ENCODE measurements at regions not wholly inside any gene's neighbourhood (a gene's known extent, or its start where the extent isn't known, plus 50 kb on each side); places are given as distances from the start of the nearest gene placed in this dataset.

GRCh38 chr10:130438861-130439260, 302.7 kb downstream of the GLRX3 start:
- Histone ChIP-seq H3K4me3 (ENCODE audit: low read length) (no peak overlapping the region), H3K9ac (ENCODE audit: low read length) (no peak overlapping the region), H3K9me3 (ENCODE audit: low read length) (no peaks in the 10 kb centered on the region), H3F3A (ENCODE audit: low read length, unreplicated experiment) (no peaks in the 10 kb centered on the region), H2AFZ (ENCODE audit: low read length) (no peak overlapping the region), H3K9me2 (replicated peaks; ENCODE audit: low read length) (no peaks in the 10 kb centered on the region), H3K4me1 (ENCODE audit: insufficient read depth, low read length) (no peaks in the 10 kb centered on the region), H3K36me3 (ENCODE audit: low read depth, low read length) (no peaks in the 10 kb centered on the region), H4K20me1 (ENCODE audit: low read length) (no peaks in the 10 kb centered on the region), H3K79me2 (ENCODE audit: low read length) (no peaks in the 10 kb centered on the region), H3K27me3 (ENCODE audit: low read length) (no peaks in the 10 kb centered on the region), H3K4me2 (ENCODE audit: low read length) (no peak overlapping the region), H3K27ac (ENCODE audit: low read length) (no peak overlapping the region)
- DNase-seq (no peak), ATAC-seq (no peak)
- intact Hi-C loops (cut with micrococcal nuclease): no loop called here
- TF ChIP-seq EZH2phosphoT487 (IDR thresholded peaks at IDR 0.05; ENCODE audit: borderline replicate concordance, low read length): no peak
- TF ChIP-seq CTCF (conservative IDR thresholded peaks at IDR 0.05; ENCODE audit: low read depth, low read length): no peak
- TF ChIP-seq EZH2 (IDR thresholded peaks at IDR 0.05; ENCODE audit: low read length, unreplicated experiment): no peak
- POLR2A ChIA-PET (ENCODE audit: unreplicated experiment): no interaction called here
- CTCF ChIA-PET: no interaction called here
- no TSS peak for BruUV-seq (replicated peaks)

GRCh38 chr10:130439766-130440165, 303.6 kb downstream of the GLRX3 start:
- H2AFZ ChIP-seq (ENCODE audit: low read length): no peak overlapping the region
- ATAC-seq: no peak
- H3K36me3 ChIP-seq (ENCODE audit: low read depth, low read length): no peaks in the 10 kb centered on the region
- H3K4me2 ChIP-seq (ENCODE audit: low read length): no peak overlapping the region
- no peak overlapping the region for H3K9ac ChIP-seq (ENCODE audit: low read length)
- H4K20me1 ChIP-seq (ENCODE audit: low read length): no peaks in the 10 kb centered on the region
- BruUV-seq (replicated peaks): no TSS peak
- CTCF ChIA-PET: no interaction called here
- H3K27me3 ChIP-seq (ENCODE audit: low read length): no peaks in the 10 kb centered on the region
- H3F3A ChIP-seq (ENCODE audit: low read length, unreplicated experiment): no peaks in the 10 kb centered on the region
- no peak overlapping the region for H3K4me3 ChIP-seq (ENCODE audit: low read length)
- POLR2A ChIA-PET (ENCODE audit: unreplicated experiment): no interaction called here
- H3K9me3 ChIP-seq (ENCODE audit: low read length): no peaks in the 10 kb centered on the region
- H3K4me1 ChIP-seq (ENCODE audit: insufficient read depth, low read length): no peaks in the 10 kb centered on the region
- no peak overlapping the region for H3K27ac ChIP-seq (ENCODE audit: low read length)
- DNase-seq: no peak
- intact Hi-C loops (cut with micrococcal nuclease): no loop called here
- TF ChIP-seq CTCF (conservative IDR thresholded peaks at IDR 0.05; ENCODE audit: low read depth, low read length): no peak
- H3K79me2 ChIP-seq (ENCODE audit: low read length): no peaks in the 10 kb centered on the region
- no peaks in the 10 kb centered on the region for H3K9me2 ChIP-seq (replicated peaks; ENCODE audit: low read length)

- POLR2A ChIA-PET (ENCODE audit: unreplicated experiment): no interaction called here
Observed at GRCh38 chr10:130440494-130440893, 304.3 kb downstream of the GLRX3 start.

More at GRCh38 chr10:130440494-130440893, 304.3 kb downstream of the GLRX3 start:
- ATAC-seq (no peak), DNase-seq (no peak)
- no peak overlapping the region for H3K9ac ChIP-seq (ENCODE audit: low read length)
- intact Hi-C loops (cut with micrococcal nuclease): no loop called here
- no TSS peak for BruUV-seq (replicated peaks)
- TF ChIP-seq CTCF (conservative IDR thresholded peaks at IDR 0.05; ENCODE audit: low read depth, low read length) (no peak), EZH2phosphoT487 (IDR thresholded peaks at IDR 0.05; ENCODE audit: borderline replicate concordance, low read length) (no peak), EZH2 (IDR thresholded peaks at IDR 0.05; ENCODE audit: low read length, unreplicated experiment) (no peak)
- no peaks in the 10 kb centered on the region for H3K9me2 ChIP-seq (replicated peaks; ENCODE audit: low read length)
- no peaks in the 10 kb centered on the region for H3F3A ChIP-seq (ENCODE audit: low read length, unreplicated experiment)
- H3K27me3 ChIP-seq (ENCODE audit: low read length): no peaks in the 10 kb centered on the region
- no peak overlapping the region for H3K4me2 ChIP-seq (ENCODE audit: low read length)
- no peak overlapping the region for H3K27ac ChIP-seq (ENCODE audit: low read length)
- no peaks in the 10 kb centered on the region for H3K79me2 ChIP-seq (ENCODE audit: low read length)
- no peaks in the 10 kb centered on the region for H3K36me3 ChIP-seq (ENCODE audit: low read depth, low read length)
- H3K4me1 ChIP-seq (ENCODE audit: insufficient read depth, low read length): no peaks in the 10 kb centered on the region
- CTCF ChIA-PET: no interaction called here
- no peak overlapping the region for H3K4me3 ChIP-seq (ENCODE audit: low read length)
- H2AFZ ChIP-seq (ENCODE audit: low read length): no peak overlapping the region
- no peaks in the 10 kb centered on the region for H4K20me1 ChIP-seq (ENCODE audit: low read length)
- H3K9me3 ChIP-seq (ENCODE audit: low read length): no peaks in the 10 kb centered on the region
